HG02981 (cell line): ENCODE measurements at regions not wholly inside any gene's neighbourhood (a gene's known extent, or its start where the extent isn't known, plus 50 kb on each side); places are given as distances from the start of the nearest gene placed in this dataset.
A peak's percentile ranks its signal among the peaks of the same experiment; 100 is the strongest.

ENCODE experiments used
- ATAC-seq: cut with Tn5 transposase; IDR thresholded peaks from one replicate; pipeline ENCODE4 v1.9.1; 2021; ENCODE audit warnings: mild to moderate bottlenecking, moderate library complexity; ENCODE audit not compliant: unreplicated experiment

DNA sequence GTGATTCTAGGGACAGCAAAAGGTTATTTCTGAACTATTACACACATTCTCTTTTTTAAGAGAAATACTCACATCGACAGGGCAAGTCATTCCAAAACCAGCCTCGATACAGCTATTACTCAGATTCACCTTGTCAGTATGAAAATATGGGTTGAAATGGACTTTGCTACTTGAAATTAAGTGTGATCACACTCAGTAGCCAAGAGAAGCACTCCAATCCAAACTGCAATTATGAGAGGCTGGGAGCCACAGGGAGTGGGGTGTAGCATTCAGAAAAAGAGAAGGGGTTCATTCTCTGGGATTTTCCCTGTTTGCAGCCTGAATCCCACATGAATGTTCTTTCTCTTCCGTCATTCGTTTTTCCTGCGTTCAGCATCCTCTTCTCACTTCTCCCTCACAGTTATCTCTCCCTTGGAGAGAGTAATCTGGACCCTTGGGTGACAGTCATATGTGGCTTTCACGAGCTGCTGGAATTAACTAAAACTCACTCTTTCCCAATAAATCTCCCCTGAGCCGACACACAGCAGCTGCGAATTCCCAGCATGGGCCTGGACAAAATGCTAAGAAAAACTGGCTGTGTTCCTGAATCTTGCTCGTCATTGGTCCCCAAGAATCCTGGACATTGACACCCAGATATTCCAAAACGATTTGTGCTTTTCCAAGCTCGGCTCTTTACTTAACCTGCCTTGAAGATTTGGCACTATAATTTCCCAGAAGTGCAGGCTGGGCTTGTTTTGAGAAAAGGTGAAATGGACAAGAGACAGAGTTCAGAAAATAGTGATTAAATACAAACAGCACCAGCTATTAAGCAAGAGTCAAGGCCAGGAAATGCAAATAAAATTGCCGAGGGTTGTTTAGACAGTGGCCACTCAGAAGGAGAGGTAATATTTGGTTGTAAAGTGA is 199.5 kb upstream of the PLEKHG7 start:
- peak; percentile 68 for ATAC-seq

DNA sequence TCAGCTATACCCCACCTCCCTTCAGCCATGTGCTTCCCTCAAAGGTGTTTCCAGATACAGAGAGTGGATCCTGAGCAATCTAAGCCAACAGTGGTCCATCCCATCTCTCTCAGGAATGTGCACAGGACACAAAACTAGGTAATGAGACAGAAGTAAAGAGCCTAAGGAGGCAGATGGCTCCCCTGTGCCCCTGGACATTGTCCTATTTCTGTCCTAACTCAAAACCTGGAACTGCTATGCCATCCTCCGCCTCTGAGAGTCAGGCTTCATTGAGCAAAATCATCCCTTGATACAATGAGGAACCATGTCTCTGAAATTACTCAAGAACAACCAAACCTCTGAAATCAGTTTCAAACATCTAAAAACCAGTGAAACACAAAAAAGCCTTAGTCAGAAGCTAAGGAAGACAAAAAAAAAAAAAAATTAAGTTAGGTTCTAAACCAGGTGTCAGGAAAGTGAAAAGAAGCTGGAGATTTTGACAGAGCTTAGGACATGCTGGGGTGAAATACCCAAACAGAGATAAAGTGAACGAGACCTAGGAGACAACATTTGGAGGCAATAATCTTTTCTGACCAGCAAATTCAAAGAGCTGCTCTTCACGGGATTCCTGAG is 200.3 kb upstream of the PLEKHG7 start:
- ATAC-seq, result peak; percentile 39

DNA sequence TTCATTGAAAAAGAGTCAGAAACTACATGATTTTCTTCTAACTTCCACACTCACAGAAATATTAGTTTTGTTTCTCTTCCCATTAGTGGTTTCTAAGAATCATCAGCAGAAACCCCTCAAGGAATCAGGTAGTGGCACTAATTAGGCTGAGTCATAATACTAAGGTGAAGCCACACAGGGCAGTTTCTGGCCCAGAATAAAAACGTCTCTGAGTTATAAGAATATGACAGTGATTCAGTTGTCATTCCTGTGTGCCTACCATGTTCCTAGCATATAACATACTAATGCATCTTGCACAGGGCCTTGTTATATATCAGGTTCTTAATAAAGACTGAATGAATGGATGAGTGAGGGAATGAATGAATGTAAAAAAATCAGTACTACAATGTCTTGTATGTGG is 206.0 kb upstream of the PLEKHG7 start:
- peak; percentile 67 for ATAC-seq

DNA sequence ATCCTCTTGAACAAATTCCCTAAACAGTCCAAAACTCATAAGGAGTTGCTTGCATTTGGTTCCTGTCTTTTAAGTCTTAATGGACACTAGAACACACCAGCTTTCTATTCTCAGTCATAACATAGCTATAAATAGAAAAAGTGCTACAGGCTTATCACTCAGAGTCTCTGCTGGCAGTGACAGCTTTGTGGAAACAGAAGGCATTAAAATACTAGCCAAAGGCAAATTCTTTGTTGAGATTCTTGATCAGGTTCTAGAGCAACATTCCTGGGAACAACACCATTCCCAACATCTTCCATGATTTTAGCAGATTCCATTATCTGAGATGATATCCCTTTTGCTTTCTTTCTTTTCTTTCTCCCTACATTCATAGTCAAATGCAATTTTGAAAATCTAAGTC is 207.7 kb upstream of the PLEKHG7 start:
- no peak for ATAC-seq

DNA sequence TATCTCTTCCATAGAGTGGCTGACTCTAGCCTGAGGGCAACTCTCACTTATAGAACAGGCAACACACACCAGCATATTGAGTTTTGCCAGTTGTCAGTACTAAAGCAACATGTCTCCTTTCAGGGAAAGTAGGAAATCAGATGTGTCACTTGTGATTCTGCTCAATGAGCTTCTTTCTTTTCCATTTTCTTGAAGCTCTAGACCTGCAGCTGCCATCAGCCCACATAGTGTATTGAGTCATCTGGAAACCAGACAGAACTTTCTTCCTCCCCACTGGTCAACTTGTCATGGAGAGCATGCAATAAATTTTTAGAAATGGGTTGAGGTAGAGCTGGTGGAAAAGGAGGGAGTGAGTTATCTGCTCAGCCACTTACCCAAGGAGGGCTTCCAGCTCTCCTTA is 209.0 kb upstream of the PLEKHG7 start:
- ATAC-seq, result peak; percentile 65

DNA sequence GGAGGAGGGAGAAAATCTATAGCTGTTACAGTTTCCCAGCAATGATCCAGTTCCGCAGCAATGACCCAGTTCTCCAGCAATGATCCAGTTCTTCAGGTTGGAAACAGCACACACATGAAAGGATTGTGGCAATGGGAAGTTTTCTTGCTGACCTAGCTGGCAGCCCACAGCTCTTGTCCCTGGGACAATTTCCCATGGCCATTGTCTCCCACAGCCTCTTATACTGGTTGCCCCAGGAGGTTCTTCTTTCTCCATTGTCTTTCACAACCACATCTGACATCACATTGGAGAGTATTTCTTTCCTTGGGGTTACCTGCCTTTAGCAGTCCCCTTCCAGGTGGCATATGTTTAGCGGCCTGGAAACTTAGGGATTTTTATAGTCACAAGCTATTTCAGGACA is 209.8 kb upstream of the PLEKHG7 start:
- ATAC-seq, result no peak

DNA sequence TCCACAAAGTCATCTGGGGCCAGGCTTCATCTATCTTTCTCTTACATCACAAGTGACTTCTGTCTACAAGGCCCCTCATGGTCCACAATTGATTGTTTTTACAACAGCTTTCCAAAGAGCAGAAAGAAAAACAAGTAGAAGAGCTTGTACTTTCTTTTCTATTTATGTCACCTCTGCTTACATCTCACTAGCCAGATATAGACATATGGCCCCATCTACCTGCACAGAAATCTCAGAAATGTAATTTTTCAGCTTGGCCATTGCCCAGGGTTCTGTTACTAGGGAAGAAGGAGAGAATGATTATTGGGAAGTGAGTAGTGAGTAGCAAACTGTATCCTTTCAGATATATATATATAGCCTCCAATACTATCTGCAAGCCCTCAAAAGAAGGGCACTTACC is 210.5 kb upstream of the PLEKHG7 start:
- ATAC-seq, result no peak

DNA sequence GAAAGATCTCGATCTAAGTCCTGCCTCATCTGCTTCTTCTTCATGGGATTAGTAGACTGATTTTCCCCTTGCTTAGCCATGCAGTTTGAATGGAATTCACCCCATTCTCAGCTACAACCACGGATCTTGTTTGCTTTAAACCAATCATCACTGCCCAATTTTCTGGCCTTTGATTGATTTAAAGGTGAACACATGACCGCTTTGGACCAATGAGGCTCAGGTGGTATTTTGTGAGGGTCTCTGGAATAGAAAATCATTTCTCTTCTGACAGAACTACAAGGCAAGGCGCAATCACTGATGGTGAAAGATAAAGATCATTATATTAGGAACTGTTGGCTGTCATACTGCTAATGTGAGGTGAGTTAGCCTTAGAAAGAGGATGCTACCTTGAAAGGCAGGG is 213.0 kb upstream of the PLEKHG7 start:
- no peak for ATAC-seq

DNA sequence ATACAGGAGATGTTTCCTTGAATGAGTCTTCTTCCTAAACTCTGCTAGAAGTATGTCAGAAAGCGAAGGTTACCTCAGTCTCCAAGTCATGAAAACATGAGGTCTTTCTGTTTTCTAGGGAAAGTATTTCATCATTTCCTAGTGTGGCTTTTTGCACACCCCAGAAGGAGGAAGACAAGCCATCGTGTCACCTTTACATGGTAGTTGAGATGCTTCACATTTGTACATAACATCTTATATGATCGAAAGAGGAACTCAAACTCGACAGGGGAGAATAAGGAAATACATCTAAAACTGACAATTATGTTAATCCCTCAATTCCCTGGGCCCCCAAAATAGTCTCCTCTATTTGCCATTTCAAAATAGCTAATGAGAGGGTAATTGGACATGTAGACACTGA is 214.1 kb upstream of the PLEKHG7 start:
- ATAC-seq, result no peak

DNA sequence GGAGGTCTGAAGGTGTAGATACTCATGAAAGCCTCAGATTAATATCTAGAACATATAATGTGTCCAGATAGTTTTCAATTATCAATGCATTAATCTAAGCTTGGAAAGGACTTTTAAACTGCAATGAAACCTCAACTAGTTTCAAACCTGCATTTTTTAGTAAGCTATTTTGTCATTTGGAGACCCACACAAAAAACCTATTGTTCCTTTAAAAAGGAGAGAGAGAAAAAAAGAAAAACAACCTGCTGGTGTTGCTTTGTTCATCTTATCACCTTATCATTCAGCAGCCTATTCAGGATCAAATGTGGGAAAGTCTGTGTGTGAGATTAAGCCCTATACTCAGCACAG is 215.7 kb upstream of the PLEKHG7 start:
- ATAC-seq, result no peak

DNA sequence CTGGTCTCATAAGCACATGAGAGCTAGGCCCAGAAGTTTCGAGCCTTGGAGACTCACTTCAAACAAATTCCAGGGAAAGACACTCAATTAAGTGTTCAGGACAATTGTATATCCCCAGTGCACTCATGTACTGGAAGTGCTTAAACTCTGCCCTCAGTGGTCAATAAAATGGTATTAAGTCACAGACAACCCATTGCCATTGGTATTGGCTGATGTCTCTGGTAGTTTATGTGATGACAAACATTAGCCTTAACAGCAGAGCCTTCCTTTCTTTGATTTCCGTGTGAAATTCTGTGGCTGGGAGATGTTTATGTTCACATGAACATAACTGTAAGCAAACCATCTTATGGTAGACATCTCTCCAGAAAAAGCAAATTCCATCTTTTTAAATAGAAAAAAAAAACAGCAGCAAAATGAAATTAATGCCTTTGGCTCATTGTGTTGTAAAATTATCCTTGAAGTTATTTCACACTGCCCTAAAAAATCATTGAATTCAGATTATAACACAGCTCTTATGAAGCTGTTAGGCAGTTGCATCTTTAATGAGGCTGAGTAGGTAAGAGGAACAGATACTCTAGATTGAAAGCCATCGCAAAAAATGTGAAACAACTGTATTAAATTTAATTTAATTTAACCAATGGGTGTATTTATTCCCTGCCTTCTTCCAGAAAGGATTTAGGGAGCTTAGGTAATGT is 216.2 kb upstream of the PLEKHG7 start:
- no peak for ATAC-seq

DNA sequence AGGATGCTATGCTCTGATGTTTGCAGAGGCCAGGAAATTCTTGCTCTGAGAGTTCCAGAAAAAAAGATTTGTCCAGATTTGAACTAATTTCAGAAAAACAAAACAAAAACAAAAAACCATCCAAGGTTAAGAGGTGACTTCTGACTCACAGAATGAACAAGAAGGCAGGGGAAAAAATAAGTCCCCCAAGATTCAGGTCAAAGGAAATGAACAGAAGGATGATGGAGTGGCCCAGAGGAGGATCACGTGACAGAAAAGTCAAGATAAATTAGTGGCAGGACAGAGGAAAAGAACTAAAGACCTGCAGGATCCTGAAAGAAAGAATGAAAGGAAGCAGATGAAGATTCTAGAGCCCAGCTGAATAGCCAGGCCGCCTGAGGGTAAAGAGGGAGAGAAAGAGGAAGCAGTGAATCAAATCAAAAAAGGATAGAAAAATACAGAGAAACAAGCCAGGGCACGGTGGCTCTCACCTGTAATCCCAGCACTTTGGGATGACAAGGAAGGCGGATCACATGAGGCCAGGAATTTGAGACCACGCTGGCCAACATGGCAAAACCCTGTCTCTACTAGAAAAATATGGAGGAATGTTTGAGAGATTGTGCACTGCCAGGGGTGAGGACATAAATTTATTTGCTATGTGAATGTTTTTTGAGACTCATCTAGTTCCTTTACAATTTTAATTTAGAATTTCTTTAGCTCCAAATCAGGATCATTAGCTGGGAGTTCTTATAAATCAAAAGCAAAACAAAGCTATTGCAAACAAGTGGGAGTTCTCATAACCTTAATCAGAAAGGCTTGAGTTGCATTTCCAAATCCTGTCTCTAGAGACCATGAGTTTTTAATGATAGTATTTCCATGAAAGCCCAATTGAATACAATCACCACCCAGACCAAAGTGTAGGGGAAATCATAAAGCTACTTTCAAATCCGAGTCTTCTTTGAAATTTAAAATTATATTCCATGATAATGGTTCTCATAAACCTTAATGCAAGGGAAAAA is 217.1 kb upstream of the PLEKHG7 start:
- ATAC-seq, result no peak

DNA sequence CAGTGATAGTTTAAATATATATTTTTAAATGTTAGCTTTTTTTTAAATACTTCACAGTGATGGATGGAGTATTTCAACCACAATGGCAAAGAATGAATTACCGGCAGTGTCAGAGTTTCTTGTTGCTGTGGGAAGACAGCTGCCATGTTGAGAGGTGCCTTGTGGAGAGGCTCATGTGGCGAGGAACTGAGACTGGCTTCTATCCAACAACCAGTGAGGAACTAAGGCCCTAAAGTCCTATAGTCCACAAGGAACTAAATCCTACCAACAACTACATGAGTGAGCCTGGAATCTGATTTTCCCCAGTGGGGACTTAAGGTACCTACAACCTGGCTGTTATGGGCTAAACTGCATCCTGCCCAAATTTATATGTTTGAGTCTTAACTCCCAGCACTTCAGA is 220.2 kb upstream of the PLEKHG7 start:
- no peak for ATAC-seq

DNA sequence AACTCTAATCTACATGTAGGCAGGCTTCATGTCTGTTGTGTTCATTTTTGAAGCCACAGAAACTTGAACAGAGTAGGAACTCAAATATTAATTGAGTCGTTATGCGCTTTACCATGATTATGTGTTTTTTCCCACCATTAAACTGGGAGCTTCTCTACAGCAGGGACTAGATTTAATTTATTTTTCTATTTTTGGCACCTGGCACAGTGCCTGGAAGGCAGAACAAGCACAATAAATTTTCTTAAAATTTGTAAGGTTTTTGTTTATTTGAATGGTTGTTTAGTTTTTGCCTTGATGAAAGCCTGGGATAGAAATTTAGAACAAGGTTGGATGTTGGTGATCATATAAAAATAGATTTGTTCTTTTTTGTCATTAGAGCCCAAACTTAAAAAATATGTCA is 221.7 kb upstream of the PLEKHG7 start:
- no peak for ATAC-seq

DNA sequence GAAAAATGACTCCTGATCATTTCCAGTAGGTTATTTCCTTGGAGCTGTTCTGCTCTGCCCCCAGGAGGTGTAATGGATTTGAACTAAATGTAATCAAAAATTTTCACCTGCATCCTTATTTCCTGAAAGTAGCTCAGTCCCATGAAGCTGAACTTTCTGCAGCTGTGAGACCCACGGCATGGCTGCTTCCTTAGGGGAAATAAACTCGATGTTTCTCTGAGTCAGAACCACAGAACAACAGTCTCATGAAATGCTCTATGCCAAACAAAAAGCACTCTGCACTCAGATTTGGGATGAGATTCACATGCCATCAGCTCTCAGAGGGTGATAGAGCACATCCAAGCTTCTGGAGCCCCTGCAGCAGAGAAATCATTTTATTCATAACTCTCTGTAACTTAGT is 224.1 kb upstream of the PLEKHG7 start:
- ATAC-seq, result no peak

DNA sequence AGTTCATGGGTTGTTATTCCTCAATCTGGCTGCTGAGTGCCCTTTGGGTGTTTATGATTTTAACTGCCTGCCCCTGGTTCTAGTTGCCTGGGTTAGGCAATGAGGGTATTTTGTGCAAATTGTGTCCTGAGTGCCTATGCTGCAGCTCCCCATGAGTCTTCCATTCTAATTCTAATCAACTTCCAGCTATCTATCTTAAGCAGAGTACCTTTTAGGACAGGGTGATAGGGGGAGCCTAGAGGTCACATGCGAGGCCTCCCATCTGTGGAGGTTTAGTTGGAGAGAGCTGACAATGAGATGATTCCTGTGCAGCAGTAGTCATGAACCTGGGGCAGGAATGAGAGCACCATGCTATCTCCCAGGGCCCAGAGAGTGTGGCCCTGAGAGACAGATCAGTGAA is 225.9 kb upstream of the PLEKHG7 start:
- no peak for ATAC-seq

DNA sequence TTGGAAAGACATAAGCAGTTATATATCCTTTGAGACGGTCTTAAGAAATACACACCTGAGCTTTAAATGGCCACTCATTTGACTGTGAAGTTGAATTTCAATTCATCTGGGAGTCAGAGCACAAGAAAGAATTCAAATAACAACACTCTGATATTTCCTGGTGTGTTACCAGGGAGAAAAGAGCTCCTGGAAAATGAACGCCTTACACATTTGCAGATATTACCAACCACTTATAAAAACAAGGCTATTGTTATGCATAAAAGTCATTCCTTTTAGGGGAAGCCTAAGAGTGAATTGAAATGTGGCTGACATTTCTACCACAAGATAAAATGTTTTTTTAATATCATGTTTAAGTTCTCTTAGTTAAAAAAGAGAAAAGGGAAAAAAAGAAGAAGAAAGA is 229.2 kb upstream of the PLEKHG7 start:
- ATAC-seq, result no peak

DNA sequence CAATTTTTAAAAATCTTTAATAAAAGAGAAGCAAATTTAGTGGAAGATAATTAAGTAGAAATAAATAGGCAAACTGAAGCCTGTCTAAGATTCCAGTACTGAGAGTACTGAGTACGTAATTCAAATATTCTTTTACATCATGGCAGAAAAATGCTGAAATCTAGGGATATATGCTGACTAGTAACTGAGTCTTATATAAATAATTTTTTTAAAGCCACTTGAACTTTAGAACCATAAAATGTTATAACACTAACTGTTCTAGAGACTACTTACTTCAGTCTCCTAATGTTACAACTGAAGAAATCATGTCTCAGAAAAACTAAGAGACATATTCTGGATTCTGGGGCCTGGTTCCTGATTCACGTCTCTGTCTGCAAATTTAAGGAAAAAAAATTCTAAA is 230.6 kb upstream of the PLEKHG7 start:
- no peak for ATAC-seq

DNA sequence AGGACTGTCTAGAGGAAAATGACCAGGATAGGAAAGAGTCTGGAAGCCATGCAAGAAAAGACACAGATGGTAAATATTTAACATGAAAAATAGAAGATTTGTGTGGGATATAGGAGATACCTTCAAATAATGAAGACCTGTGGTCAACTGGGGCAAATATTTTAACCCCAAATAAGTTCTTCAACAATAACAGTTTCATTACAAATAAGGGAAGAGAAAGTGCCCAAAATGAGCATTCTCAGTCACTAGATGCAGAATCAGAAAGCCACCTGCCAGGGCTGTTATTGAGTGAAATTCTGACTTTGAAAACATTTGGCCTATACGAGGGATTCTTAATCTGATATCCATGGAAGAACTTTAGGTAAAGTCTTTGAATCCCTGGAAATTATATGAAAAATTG is 231.2 kb upstream of the PLEKHG7 start:
- peak; percentile 41 for ATAC-seq

DNA sequence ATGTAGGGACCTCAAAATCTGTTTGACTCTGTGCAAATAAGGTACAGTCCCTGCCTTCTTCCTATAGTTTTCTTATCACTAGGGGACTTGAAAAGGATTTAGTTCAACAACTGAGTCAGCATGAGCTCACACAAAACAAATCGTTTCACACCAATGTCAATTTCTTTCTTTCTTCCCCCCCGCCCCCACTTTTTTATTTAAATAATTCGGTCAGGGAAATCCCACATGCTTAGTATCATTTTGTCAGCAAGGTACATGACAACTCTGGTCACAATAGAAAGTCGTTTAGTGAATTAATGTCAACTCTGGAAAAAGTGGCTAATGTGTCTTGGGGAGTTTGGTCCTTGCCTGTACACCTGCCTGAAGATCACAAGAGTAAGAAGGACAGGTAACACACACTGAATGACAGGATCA is 232.2 kb upstream of the PLEKHG7 start:
- peak; percentile 31 for ATAC-seq

DNA sequence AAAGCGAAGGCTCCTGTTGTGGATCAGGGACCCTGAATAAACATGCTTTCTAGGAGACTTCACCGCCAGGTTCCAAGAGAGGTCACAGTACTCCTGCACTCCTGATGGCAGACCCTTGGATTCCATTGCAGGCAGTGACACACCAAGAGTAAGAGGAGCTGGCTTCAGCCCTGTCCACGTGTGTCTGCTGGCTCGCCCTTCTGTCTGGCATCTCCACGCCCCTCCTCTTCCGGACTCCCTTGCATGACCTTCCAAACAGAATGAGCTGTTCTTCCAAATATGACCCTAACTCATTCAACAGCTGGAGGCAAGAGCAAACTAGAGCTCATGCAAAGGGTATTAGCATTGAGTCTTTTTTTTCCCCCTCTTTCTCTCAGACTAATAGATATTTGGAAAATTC is 233.0 kb upstream of the PLEKHG7 start:
- no peak for ATAC-seq
